ENCODE measurements at regions not wholly inside any gene's neighbourhood (a gene's known extent, or its start where the extent isn't known, plus 50 kb on each side); places are given as distances from the start of the nearest gene placed in this dataset.
"Not testable (repeated sequence)": the region's sequence is repeated elsewhere in the genome, so short reads cannot be mapped to it uniquely, and the experiment has no call there.

- FAIRE-seq: not testable (repeated sequence)
Measured at GRCh38 chr7:26424319-26424718, 132.7 kb downstream of the SNX10 start.

- no peak for FAIRE-seq
Measured at GRCh38 chr7:26425655-26426054, 134.0 kb downstream of the SNX10 start.

GRCh38 chr7:26426096-26426495 is 134.4 kb downstream of the SNX10 start:
- no peak for FAIRE-seq

GRCh38 chr7:26428571-26428970 is 136.9 kb downstream of the SNX10 start:
- no peak for FAIRE-seq

DNA sequence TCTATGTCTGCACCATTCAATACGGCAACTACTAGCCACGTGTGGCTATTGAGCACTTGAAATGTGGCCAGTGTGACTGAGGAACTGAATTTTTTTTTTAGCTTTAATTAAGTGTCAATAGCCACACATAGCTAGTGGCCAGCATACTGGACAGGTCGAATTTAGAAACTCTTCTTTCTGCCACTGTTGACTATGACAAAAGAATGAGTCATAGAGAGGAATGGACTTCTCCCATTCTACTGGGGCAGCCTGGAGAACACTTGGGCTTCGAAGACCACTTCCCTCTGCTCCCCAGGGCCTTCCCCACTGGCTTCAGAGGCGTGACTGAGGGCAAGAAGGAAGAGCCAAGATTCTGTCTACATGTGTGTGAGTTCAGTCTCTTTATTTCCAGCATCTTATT is 137.5 kb downstream of the SNX10 start:
- FAIRE-seq: no peak

DNA sequence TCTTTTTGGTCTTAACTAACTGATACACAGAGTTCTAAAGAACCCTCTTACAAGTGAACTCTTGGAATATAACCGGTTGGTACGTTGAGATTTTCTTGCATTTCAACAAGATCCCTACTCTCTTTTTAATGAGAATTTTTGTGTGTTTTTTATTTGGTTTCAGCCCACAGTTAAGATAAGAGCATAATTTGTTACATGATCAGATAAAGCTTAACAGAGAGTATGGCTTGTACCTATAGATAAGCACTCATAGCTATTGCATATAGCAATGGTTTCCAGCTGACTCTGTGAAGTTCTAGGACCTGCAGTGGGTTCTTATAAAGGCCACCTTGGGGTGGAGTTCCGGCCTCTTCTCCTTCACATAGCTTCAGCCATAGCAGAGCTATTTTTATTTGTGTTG is 143.3 kb downstream of the SNX10 start:
- no peak for FAIRE-seq

- no peak for FAIRE-seq
Measured at GRCh38 chr7:26437003-26437532, 145.4 kb downstream of the SNX10 start.

DNA sequence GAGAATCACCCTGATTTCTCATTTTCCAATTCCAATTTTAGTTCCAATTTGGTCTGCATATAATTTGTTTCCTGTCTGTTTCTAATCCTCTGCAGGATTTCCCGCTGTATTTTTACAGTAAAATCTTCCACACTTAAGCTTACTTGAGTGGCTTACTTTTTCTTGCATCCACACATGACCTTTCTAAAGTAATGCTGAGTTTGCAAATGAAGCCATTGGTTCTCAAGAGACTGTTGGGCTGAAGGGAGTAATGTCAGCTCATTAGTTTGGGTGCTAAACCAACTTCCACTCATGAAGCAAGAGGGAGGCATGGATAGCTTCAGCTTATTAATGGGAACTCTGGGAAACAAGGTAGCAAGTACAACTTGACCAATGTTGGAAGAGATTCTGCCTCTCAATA is 146.4 kb downstream of the SNX10 start:
- no peak for FAIRE-seq

GRCh38 chr7:26439521-26440232 is 148.0 kb downstream of the SNX10 start:
- FAIRE-seq: no peak

GRCh38 chr7:26440233-26441001 is 148.8 kb downstream of the SNX10 start:
- no peak for FAIRE-seq

GRCh38 chr7:26441002-26441521 is 149.4 kb downstream of the SNX10 start:
- no peak for FAIRE-seq

DNA sequence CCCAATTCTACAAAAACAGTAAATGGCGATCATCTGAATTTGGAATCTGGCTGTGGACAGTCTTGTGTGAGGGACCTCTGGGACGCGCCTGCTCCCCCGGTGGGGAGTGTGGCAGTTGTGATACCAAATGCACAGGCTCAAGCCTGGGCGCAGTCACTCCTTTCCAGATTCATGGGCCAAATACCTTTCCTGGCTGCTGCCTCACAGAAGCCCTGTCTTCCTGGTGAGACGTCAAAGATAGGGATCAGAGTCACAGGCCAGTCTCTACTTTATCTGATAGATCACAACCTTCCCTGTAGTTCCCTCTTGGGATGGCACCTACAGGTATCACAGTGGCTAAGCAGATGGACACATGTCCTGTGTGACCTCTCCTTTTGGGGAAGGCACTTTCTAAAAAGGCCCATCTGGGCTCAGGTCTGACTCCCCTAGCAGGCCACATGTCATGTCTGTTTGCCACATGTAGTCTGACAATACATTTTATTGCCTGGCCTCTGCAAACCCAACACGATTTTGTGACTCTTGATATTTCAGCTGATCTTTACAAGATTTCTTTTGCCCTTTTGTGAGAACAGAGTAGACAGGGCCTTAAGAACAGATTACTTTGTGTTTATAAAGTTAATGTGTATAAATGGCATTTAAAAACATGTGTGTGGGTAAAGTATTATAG is 150.1 kb downstream of the SNX10 start:
- no peak for FAIRE-seq

- FAIRE-seq: no peak
Measured at GRCh38 chr7:26443006-26443405, 151.3 kb downstream of the SNX10 start.

DNA sequence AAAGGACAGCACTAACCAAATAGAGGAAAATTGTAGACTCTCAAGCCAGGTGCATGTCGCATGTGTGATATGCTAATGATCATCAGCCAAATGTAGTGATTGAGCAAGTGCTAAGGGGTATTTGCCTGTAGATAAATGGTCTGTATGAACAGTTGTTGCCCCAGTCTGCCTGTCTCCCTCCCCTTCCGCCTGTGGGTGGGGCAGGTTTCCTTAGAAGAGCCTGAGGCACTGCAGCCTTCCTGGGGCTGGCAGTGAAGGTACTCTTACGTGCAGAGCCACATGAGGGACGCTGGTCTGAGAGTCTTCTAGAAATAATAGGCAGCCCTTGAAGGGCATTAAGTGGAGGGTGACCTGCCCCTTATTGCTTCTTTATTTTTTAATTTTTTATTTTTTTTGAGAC is 152.1 kb downstream of the SNX10 start:
- FAIRE-seq: no peak

DNA sequence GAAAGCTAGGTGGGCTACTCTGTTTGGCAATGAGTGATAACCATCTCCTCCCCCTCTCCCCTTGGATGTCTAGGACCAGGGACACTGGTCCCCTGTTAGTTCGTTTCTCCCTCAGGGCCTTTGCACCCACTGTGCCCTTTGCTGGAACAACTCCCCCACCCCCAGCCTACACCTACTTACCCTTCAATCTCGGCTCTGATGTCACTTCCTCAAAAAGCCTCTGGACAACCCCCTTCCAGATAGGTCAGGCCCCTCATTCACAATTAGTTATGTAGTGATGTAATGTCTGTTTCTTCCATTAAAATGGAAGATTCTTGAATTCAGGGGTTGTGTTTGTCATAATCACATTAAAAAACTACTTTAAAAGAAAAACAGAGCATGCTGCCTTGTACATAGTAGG is 152.9 kb downstream of the SNX10 start:
- FAIRE-seq: no peak

- no peak for FAIRE-seq
Measured at GRCh38 chr7:26447116-26447515, 155.5 kb downstream of the SNX10 start.

- no peak for FAIRE-seq
Measured at GRCh38 chr7:26449175-26450165, 157.8 kb downstream of the SNX10 start.

GRCh38 chr7:26451997-26452396 is 160.3 kb downstream of the SNX10 start:
- FAIRE-seq: no peak

DNA sequence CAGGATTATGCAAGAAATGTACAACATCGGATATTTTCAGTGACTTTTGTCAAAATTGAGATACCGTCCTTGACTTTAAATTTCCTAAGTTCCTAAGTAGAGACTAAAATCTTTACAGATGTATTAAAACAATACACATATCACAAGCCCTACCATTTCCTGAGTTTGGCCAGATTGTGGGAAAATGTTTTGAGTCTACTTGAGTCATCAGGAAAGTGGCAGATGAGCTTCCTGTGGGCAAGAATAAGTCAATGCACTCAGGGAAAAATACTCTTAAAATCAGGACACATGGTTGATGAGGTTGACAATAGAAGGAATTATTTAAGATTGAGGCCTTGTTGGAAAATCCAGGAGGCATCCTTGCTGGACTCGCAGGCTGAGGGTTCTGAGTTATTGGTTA is 162.5 kb downstream of the SNX10 start:
- no peak for FAIRE-seq

GRCh38 chr7:26457696-26458327 is 166.2 kb downstream of the SNX10 start:
- no peak for FAIRE-seq

GRCh38 chr7:26458466-26459145 is 166.9 kb downstream of the SNX10 start:
- no peak for FAIRE-seq
